Sciatic nerve (tissue), 2 donors: ENCODE measurements at regions not wholly inside any gene's neighbourhood (a gene's known extent, or its start where the extent isn't known, plus 50 kb on each side); places are given as distances from the start of the nearest gene placed in this dataset.

Experiments
- ATAC-seq: fragments of 200-7000 bp; cut with Tn5 transposase; one replicate; pipeline ENCODE4 v1.9.1; 2020; ENCODE audit warnings: mild to moderate bottlenecking, moderate library complexity
- DNase-seq: peaks from one replicate; pipeline ENCODE4 v3.0.0-alpha.2; 2020; ENCODE audit warnings: low spot score
- intact Hi-C: fragments of 100-400 bp; cut with DNase I; formaldehyde crosslinking; loops from one replicate; pipeline ENCODE4 v1.14.2; 2022
- donor health status: DM: no; HTN: no; CAD: no.
- donor health status: DM: no; HTN: no; CAD: no.

DNA sequence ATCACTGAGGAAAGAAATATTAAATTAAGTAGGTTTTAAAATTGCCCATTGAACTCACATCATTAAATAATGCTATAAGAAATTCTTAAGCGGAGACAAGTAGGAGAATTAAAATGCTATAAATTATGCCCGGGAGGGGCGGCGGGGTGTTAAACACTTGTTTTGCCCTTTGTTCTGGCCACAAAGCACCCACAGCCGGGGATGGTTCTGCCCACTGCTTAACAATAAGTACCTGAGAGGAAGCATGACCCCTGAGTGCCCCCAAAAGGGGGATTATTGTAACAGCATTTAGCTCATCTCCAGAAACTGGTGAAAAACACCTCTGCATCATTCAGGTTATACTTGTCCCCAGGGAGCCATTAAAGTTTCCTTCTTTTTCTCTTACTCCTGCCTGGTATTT is 332.7 kb upstream of the POU3F3 start:
- DNase-seq, result no peak
- intact Hi-C loops, result no loop called here
- no peak for ATAC-seq

GRCh38 chr2:104523921-104524320 is 330.0 kb upstream of the POU3F3 start:
- ATAC-seq, result no peak
- intact Hi-C loops, result no loop called here
- no peak for DNase-seq

- ATAC-seq (no peak), DNase-seq (no peak)
- intact Hi-C loops, result no loop called here
Measured at GRCh38 chr2:104528101-104528500, 325.8 kb upstream of the POU3F3 start.

- ATAC-seq, result no peak
- intact Hi-C loops, result no loop called here
- DNase-seq, result no peak
Measured at GRCh38 chr2:104531122-104531521, 322.8 kb upstream of the POU3F3 start.

GRCh38 chr2:104537116-104537515 is 316.8 kb upstream of the POU3F3 start:
- ATAC-seq (no peak), DNase-seq (no peak)

GRCh38 chr2:104538077-104538476 is 315.8 kb upstream of the POU3F3 start:
- intact Hi-C loops, result no loop called here
- no peak for ATAC-seq
- DNase-seq, result no peak

More at GRCh38 chr2:104537116-104537515, 316.8 kb upstream of the POU3F3 start:
- intact Hi-C loops, result no loop called here

DNA sequence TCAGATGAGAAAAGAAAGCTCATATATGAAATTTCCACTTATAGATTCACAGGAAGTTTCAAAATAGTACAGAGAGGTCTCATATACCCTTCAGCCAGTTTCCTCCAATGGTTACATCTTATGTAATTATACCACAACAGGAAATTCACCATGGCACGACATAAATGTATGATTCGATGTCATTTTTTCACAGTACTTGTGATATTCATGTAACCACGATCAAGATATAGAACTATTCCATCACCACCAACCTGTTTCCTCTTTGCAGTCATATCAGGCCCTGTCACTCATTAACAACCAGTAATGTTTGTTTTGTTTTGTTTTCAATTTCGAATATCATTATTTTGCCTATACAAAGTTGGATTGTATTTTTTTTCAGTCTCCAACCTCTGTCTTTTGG is 314.3 kb upstream of the POU3F3 start:
- DNase-seq (no peak), ATAC-seq (no peak)
- intact Hi-C loops, result no loop called here

DNA sequence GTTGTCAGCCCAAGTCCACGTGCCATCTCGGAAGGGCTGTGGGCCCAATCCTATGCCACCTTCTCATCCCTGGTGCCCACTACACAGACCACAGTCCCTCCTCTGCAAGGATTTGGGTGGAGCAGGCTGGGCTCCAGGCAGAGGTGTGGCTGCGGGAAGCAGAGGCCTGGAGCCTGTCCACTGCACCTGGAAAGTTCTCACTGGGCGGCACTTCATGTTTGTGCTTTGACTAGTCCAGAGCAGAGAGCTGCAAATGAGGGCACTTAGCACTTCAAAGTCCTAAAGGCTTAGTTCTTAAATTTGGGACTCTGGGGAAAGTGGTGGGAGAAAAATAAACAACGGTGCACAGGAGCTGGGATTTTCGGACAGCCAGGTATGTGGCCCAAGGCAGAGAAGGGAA is 308.9 kb upstream of the POU3F3 start:
- ATAC-seq, result no peak
- no peak for DNase-seq
- intact Hi-C loops, result no loop called here

GRCh38 chr2:104546537-104546936 is 307.4 kb upstream of the POU3F3 start:
- no peak for DNase-seq
- ATAC-seq, result no peak
- intact Hi-C loops, result no loop called here

GRCh38 chr2:104547221-104547620 is 306.7 kb upstream of the POU3F3 start:
- intact Hi-C loops, result no loop called here
- DNase-seq, result no peak
- no peak for ATAC-seq

GRCh38 chr2:104561251-104561650 is 292.7 kb upstream of the POU3F3 start:
- intact Hi-C loops, result no loop called here
- no peak for DNase-seq
- no peak for ATAC-seq

DNA sequence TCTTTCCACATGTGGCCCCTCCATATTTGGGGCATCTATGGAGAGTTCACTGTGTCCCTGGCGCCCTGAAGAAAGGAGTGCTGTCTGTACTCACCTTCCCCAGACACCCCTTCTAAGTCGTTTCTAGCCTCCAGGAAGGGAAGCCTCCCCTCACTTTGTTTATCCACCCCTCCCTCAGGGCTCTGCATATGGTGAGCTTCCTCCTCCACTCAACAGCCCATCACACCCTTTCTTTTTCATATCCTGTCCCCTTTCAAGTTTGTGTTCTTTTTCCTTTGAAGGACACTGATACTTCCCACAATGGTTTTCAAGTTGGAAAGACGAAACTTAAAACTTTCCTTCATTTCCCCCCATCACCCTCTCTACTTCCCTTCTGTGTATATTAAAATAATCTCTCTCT is 291.4 kb upstream of the POU3F3 start:
- intact Hi-C loops, result no loop called here
- no peak for DNase-seq
- no peak for ATAC-seq

GRCh38 chr2:104563398-104563996 is 290.4 kb upstream of the POU3F3 start:
- no peak for DNase-seq
- ATAC-seq, result no peak
- intact Hi-C loops, result no loop called here

DNA sequence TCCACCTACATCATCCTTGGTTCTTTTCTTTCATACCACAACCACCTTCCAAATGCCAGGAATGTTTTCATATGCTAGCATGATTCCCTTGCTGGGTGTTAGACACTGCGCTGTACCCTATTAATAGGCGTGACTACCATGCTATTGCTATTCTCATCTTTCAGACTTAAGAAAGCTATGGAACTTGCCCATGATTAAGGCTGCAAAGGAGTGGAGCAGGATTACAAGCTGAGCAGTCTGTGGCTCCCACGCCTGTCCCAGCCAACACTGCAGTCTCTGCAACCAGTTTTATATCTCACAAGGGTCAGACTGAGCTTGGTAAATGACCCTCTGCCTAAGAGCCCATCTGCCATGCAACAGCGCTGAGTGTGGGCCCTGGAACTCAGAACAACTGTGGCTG is 285.7 kb upstream of the POU3F3 start:
- no peak for ATAC-seq
- DNase-seq, result no peak

GRCh38 chr2:104570259-104570658 is 283.7 kb upstream of the POU3F3 start:
- intact Hi-C loops, result no loop called here
- DNase-seq (no peak), ATAC-seq (no peak)

More for the DNA sequence above, 285.7 kb upstream of the POU3F3 start:
- intact Hi-C loops, result no loop called here

- ATAC-seq, result no peak
Measured at GRCh38 chr2:104572834-104573233, 281.1 kb upstream of the POU3F3 start.

GRCh38 chr2:104574367-104574766 is 279.5 kb upstream of the POU3F3 start:
- ATAC-seq (no peak), DNase-seq (no peak)
- intact Hi-C loops, result no loop called here

More at GRCh38 chr2:104572834-104573233, 281.1 kb upstream of the POU3F3 start:
- DNase-seq, result no peak
- intact Hi-C loops, result no loop called here

DNA sequence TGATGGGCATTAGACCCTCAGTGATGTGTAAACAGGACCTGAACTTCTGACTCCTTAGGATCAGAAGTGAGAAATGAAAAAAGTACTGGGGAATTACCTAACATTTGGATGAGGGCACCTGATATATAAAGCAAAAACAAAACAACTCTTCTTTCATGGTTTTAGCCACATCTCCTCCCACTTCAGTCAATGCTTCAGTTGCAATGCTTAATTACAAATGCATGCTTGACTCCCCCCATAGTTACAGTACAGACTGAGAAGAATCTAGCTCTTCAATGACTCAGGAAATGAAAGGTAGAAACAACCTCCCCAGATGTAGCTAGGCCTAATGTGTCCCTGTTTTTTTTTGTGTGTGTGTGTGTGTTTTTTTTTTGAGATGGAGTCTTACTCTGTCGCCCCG is 276.8 kb upstream of the POU3F3 start:
- ATAC-seq, result no peak
- intact Hi-C loops, result no loop called here
- no peak for DNase-seq

DNA sequence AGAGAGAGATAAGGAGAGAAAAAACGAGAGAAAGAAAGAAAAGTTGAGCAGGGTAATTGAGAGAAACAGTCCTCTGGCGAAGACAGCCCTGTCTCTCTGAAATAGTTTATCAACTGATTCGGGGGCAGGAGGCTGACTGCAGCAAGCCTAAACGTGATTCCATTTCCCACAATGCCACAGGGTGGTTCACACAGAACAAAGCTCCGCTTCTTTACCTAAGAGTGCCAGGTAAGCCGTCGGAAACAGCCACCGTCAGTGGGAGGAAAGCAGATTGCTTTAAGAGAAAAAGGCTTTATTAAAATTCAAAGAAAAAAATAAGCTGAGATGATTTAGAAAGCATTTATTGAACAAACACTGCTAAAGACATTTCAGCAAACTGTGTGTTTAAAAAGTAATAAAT is 271.4 kb upstream of the POU3F3 start:
- intact Hi-C loops, result no loop called here
- no peak for ATAC-seq
- no peak for DNase-seq

DNA sequence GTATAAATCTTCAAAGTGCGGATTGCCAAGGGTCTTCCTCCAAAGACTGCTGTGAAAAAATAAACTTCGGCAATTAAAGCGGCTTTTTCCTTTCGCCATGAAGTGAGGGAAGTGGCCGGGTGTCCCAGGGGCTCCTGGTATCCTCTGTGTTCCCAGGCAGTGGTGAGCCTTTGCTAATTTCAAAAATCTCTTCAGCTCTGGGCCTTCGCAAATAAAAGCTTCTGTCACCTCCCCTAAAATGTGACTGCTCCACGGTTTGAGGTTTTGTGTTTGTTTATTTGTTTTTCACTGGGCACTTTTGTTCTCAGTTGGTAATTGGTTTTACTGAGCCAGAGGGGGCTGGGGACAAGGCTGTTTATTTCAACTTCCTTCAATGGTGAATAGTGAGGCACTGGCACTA is 270.1 kb upstream of the POU3F3 start:
- ATAC-seq, result no peak
- no peak for DNase-seq
- intact Hi-C loops, result no loop called here

- no peak for ATAC-seq
- intact Hi-C loops, result no loop called here
- DNase-seq, result no peak
Measured at GRCh38 chr2:104584393-104584792, 269.5 kb upstream of the POU3F3 start.

- intact Hi-C loops, result no loop called here
- DNase-seq, result no peak
- no peak for ATAC-seq
Measured at GRCh38 chr2:104595576-104595975, 258.3 kb upstream of the POU3F3 start.
